GM12891 (cell line): ENCODE measurements at regions not wholly inside any gene's neighbourhood (a gene's known extent, or its start where the extent isn't known, plus 50 kb on each side); places are given as distances from the start of the nearest gene placed in this dataset.

Source experiments
- DNase-seq: peaks from one replicate; pipeline ENCODE4 v3.0.0; 2011; ENCODE audit warnings: low spot score; ENCODE audit not compliant: insufficient read length
- FAIRE-seq: peaks from 2 replicates; lab custom pipeline; 2011; peaks lifted over from hg19 to GRCh38; lab: Jason Lieb, UNC
- PAX5 ChIP-seq: IDR thresholded peaks from 2 replicates; pipeline ENCODE4 v1.6.1; 2011; ENCODE audit warnings: low read length, moderate library complexity, mild to moderate bottlenecking; ENCODE audit not compliant: insufficient read depth, severe bottlenecking
- POLR2A ChIP-seq: IDR thresholded peaks from 2 replicates; pipeline ENCODE4 v1.6.1; 2011; ENCODE audit warnings: low read depth, low read length, control low read depth
- POLR2AphosphoS5 ChIP-seq: IDR thresholded peaks from 2 replicates; pipeline ENCODE4 v1.6.1; 2011; ENCODE audit warnings: low read depth, low read length, control low read depth
- POU2F2 ChIP-seq: IDR thresholded peaks from 2 replicates; pipeline ENCODE4 v1.6.1; 2011; ENCODE audit warnings: low read depth, mild to moderate bottlenecking, control low read depth, low read length, moderate library complexity
- SPI1 ChIP-seq: IDR thresholded peaks from 2 replicates; pipeline ENCODE4 v1.6.1; 2011; ENCODE audit warnings: low read depth, low read length, control low read depth
- TAF1 ChIP-seq: IDR thresholded peaks from 2 replicates; pipeline ENCODE4 v1.6.1; 2011; ENCODE audit warnings: low read depth, low read length, control low read depth

DNA sequence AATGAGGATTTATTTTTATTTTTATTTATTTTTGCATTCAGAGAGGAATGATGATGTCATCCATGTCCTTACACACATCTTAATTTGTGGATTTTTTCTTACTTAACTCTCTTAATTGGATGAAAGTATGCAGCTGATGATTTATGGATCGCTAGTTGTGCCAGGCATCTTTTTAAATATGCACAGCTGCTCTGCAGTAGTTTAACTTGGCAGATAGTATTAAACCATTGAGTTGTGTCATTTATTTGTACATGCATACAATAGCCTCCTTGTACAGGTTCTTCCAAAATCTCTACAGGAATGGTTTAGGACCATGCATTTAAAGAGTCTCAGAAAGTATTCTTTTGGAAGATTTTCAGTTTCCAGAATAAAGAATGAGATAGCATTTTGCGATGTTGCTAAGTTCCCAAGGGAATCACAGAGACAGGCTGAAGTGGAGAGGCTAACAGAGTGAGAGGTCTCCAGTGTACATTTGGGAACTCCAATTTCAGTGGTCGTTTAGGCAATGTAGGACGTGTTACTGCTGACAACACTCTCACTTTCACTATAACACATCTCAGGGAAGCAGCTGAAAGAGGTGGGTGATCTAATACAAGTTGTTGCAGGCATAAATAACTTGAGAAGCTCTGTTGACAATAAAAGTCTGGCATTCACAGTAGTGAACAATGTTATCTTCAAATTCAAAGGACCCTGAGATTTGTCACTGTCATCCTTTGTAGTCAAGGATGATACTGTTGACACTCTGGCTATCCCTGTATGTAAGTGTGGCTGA, 49.9 kb upstream of the SCRG1 start:
- FAIRE-seq (peak; percentile 78), DNase-seq (no peak)
- TF ChIP-seq PAX5 = no peak
- no peak for TF ChIP-seq POLR2AphosphoS5
- no peak for TF ChIP-seq TAF1
- TF ChIP-seq POU2F2 = no peak
- no peak for TF ChIP-seq POLR2A
- no peak for TF ChIP-seq SPI1
